ENCODE measurements at regions not wholly inside any gene's neighbourhood (a gene's known extent, or its start where the extent isn't known, plus 50 kb on each side); places are given as distances from the start of the nearest gene placed in this dataset.

GRCh38 chr9:115169003-115169402 is 51.0 kb upstream of the TNC start:
- DNase-seq (ENCODE audit: extremely low read depth in 1 of 2, low read depth in 1 of 2), result no peak

DNA sequence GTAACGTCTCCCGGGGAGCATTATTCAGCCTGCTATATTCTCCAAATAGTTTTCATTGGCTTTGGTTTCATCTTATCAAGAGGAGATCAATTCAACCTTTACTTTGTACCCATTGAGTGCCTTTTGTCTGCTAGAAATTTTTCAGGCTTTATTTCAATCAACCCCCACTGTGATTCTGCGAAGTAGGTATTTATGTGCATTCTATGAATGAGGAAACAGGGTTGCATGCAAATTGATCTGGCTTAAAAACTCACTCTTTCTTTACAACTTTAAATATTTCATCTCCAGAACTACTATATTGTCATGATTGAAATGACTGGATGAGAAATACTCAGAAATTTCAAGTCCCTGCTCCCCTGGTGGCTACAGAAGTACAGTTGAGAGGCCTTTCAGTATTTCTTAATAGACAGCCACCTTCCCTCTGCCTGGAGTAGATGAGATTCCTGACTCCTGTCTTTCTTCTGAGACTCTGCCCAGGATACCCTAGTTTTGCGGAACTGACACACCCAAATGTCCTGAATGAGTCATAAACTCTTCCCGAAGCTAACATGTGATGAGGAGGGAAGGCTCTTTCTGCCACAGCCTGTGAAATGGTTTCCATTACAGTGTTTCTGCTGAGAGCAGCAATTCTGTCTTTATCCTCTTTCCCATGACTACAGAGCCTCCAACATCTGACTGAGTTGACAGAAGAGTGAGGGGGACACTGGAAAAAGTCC is 52.6 kb upstream of the TNC start:
- no peak for DNase-seq (ENCODE audit: extremely low read depth in 1 of 2, low read depth in 1 of 2)

- no peak for DNase-seq (ENCODE audit: extremely low read depth in 1 of 2, low read depth in 1 of 2)
These were observed 54.0 kb upstream of the TNC start for GRCh38 chr9:115171921-115172388.

DNA sequence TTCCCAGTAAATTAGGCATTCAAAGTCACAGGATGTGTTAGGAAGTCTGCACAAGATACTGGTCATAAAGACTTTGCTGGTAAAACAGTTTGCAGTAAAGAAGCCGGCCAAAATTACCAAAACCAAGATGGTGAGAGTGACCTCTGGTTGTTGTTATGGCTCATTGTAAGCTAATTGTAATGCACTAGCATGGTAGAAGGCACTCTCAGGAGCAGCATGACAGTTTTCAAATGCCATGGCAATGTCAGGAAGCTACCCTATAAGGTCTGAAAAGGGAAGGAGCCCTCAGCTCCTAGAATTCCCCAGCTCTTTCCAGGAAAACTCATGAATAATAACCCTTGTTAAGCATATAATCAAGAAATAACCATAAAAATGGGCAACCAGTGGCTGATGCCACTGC is 64.3 kb upstream of the TNC start:
- DNase-seq (ENCODE audit: extremely low read depth in 1 of 2, low read depth in 1 of 2), result no peak

GRCh38 chr9:115183436-115183835 is 65.5 kb upstream of the TNC start:
- DNase-seq (ENCODE audit: extremely low read depth in 1 of 2, low read depth in 1 of 2), result no peak

DNA sequence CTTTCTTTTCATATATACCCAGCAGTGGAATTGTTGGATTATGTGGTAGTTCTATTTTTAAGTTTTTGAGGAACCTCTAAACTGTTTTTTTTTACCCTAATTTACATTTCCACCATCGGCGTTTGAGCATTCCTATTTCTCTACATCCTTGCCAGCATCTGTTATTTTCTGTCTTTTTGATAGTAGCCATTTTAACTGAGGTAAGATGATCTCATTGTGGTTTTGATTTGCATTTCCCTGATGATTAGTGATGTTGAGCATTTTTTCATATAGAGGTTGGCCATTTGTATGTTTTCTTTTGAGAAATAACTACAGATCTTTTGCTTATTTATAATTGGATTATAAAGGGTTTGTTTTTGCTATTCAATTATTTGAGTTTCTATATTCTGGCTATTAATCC is 71.7 kb upstream of the TNC start:
- DNase-seq (ENCODE audit: extremely low read depth in 1 of 2, low read depth in 1 of 2), result no peak

DNA sequence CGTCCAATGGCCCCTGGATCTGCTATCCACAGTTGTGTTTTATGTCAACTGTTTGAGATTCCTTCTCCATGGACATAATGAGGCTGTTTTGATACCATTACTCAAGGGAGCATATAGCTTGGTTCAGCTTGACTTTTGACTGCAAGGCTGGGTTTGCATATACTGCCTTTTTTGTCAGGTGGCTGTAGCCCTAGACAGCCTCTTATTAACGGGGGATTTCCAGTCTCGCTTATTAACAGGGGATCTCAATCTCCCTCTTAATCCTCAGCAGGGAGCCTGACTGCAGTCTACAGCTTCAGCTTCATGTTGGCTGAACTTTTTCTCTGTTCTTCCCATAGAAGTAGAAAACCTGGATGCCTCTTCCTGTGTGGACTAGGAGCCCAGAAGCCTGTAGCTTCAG is 73.7 kb upstream of the TNC start:
- DNase-seq (ENCODE audit: extremely low read depth in 1 of 2, low read depth in 1 of 2), result no peak

GRCh38 chr9:115192280-115192679 is 74.3 kb upstream of the TNC start:
- no peak for DNase-seq (ENCODE audit: extremely low read depth in 1 of 2, low read depth in 1 of 2)

GRCh38 chr9:115192835-115193525 is 75.0 kb upstream of the TNC start:
- no peak for DNase-seq (ENCODE audit: extremely low read depth in 1 of 2, low read depth in 1 of 2)

- no peak for DNase-seq (ENCODE audit: extremely low read depth in 1 of 2, low read depth in 1 of 2)
These were observed 75.8 kb upstream of the TNC start for GRCh38 chr9:115193777-115194176.

DNA sequence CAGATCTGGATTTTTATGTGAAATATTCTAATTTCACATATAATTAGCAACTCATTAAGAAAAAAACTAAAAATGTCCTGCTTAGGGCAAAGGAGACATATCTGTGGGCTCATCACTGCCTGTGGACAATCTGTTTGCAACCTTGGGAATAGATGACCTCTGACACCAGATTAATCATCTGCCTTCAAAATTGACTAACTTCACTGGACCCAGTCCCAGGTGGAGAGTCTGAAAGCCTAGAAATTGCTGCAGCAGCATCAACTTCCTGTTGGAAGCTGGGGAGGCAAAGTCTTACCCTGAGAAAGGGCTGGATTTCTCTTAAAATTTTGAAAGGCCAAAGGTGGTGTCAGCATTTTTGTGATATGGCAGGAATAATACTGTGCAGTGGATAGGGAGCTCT is 76.3 kb upstream of the TNC start:
- DNase-seq (ENCODE audit: extremely low read depth in 1 of 2, low read depth in 1 of 2), result no peak

DNA sequence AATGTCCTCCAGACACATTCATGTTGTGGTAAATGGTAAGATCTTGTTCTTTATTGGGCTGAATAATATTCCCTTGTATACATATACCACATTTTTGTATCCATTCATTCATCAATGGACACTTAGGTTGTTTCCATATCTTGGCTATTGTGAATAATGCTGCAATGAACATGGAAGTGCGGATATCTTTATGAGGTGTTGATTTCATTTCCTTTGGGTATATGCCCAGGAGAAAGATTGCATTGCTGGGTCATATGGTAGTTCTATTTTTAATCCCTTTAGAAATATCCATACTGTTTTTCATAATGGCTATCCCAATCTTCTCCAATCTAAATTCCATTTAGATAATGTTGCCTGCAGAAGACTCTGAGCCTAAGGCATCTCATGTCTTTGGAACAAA is 78.0 kb upstream of the TNC start:
- no peak for DNase-seq (ENCODE audit: extremely low read depth in 1 of 2, low read depth in 1 of 2)

DNA sequence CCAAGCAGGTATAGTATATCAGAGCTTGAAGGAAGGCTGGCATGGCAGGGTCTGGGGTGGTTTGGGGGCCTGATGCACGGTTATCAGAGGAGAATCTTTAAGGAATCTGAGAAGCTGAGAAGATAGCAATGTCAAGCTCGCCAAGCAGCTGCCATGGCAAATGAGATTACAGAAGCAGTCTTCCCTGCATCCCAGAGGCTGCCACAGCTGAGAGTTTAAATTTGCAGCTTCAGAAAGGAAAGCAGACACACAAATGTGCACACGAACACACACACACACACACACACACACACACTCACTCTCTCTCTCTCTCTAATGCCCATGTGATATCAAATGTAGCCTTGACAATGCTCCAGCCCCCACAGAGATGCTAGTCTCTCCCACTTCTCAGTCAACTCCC is 79.0 kb upstream of the TNC start:
- no peak for DNase-seq (ENCODE audit: extremely low read depth in 1 of 2, low read depth in 1 of 2)

DNA sequence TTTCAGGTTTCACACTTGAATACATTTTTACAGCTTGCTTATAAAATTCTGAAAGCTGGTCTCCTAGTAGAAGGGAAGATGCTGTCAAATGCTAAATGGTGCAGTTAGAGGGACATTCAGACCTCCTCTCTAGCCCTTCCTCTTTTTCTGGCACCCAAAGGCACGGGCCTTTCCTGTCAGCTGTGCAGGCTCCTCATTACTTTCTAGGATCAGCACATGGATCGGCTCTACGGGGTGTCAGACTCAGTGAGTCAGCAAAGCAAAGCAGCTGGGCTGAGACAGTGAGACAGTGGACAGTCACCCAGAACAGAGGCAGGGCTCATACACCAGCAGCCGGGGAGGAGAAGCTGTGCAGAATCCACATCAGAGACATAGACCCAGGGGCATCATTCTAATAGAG is 80.0 kb upstream of the TNC start:
- DNase-seq (ENCODE audit: extremely low read depth in 1 of 2, low read depth in 1 of 2), result no peak

- no peak for DNase-seq (ENCODE audit: extremely low read depth in 1 of 2, low read depth in 1 of 2)
These were observed 83.0 kb upstream of the TNC start for GRCh38 chr9:115200711-115201505.

GRCh38 chr9:115202181-115202580 is 84.2 kb upstream of the TNC start:
- no peak for DNase-seq (ENCODE audit: extremely low read depth in 1 of 2, low read depth in 1 of 2)

- DNase-seq (ENCODE audit: extremely low read depth in 1 of 2, low read depth in 1 of 2), result no peak
These were observed 85.2 kb upstream of the TNC start for GRCh38 chr9:115202960-115203751.

DNA sequence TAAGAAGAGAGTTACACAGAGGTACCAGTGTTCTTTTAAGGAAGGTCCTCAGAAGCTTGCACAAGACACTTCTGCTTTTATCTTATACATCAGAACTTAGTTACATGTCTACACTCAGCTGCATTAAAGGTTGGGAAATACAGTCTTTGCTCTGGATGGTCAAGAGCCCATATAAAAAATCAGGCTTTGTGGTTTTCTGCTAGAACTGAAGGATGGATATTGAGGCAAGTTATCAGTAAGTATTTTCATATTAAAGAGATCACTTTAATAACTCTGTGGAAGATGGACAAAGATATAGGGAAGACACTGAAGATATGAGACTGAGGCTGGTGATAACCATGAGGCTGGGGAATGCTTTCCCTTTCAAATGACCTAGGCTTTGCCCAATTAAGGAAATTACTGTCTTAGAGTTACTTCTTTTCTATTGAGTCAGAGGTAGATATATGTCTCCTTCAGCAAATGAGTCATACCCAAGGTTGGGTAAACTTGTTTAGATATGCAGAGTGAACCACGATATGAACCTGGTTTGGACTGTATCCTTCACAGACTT is 87.0 kb upstream of the TNC start:
- no peak for DNase-seq (ENCODE audit: extremely low read depth in 1 of 2, low read depth in 1 of 2)

DNA sequence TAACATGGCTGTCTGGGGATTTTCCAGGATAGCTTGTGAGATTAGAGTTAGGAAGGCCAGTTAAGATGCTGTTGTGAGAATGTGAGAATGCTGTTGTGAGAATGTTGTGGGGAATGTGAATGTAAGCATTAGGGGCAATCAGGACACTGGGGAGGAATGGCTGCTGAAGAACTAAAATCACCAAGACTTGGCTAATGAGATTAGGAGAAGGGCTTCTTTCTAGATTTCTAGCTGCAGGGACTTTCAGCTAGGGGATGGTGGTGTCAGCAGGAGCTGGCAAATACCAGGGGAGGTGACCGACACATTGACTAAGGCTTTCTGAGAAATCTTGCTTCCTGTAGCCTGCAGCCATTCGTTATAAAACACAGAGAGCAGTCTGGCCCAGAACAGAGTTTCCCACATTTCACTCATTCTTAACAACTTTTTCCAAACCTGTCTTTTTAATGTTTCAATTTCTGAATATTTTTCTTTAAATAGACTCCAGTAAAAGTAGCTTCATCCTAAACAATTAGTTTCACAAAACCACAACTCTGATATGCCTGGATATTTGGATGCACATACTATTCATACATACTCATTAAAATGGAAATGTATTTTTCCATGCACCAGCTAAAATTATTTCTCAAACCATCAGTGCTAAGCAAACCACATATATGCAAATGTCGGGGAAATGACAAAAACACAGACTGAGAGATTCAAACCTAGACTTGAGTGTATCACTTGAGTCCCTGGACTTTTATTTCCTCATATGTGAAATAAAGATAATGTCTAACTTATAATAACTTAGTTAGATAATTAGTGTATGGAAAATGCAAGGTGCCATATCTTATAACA is 89.3 kb upstream of the TNC start:
- DNase-seq (ENCODE audit: extremely low read depth in 1 of 2, low read depth in 1 of 2), result peak in 1 of 2 donors; percentile 31

GRCh38 chr9:115208501-115208900 is 90.5 kb upstream of the TNC start:
- no peak for DNase-seq (ENCODE audit: extremely low read depth in 1 of 2, low read depth in 1 of 2)

Measured in stimulated activated CD8-positive, alpha-beta memory T cell treated with anti-CD3 and anti-CD28 coated beads, Interleukin-7, amount 100 ng/mL, for 48 hours (primary cell).